ENCODE measurements at regions not wholly inside any gene's neighbourhood (a gene's known extent, or its start where the extent isn't known, plus 50 kb on each side); places are given as distances from the start of the nearest gene placed in this dataset.

- ATAC-seq (no peak), DNase-seq (ENCODE audit: low read depth, low spot score) (no peak)
- in situ Hi-C loops (cut with HindIII; ENCODE audit: low pct_unique_long_range_greater_than_20kb, low sequenced_read_pairs) = no loop called here
- Histone ChIP-seq H3K36me3 (ENCODE audit: control insufficient read depth, insufficient read depth, low read length) (no peaks in the 10 kb centered on the region), H3K27ac (ENCODE audit: low read length) (no peak overlapping the region), H3K4me3 (ENCODE audit: low read depth in 2 of 2, low read length in 2 of 2) (no peak overlapping the region), H3K4me1 (ENCODE audit: control insufficient read depth, insufficient read depth, low read length) (no peaks in the 10 kb centered on the region), H3K9me3 (ENCODE audit: control insufficient read depth, insufficient read depth, low read depth, low read length) (no peaks in the 10 kb centered on the region), H3K27me3 (ENCODE audit: control insufficient read depth, insufficient read depth, low read length) (no peaks in the 10 kb centered on the region)
- no TSS peak for BruUV-seq (replicated peaks)
- TF ChIP-seq REST (IDR thresholded peaks at IDR 0.05; ENCODE audit: insufficient read depth in 1 of 2, low read depth in 2 of 2, low read length in 1 of 2) = no peak
- no peak for TF ChIP-seq POLR2AphosphoS5 (IDR thresholded peaks at IDR 0.05; ENCODE audit: low read depth, low read length)
- no peak for TF ChIP-seq CTCF (IDR thresholded peaks at IDR 0.05)
- TF ChIP-seq TCF7L2 (IDR thresholded peaks at IDR 0.05; ENCODE audit: low read depth, low read length) = no peak
- TF ChIP-seq SIN3A (IDR thresholded peaks at IDR 0.05; ENCODE audit: borderline replicate concordance, insufficient read depth, low read depth, low read length) = no peak
- ChIA-PET CTCF (no interaction called here), POLR2A (no interaction called here)
- intact Hi-C loops (cut with micrococcal nuclease; ENCODE audit: unreplicated experiment) = no loop called here
These were observed 244.3 kb upstream of the TSHZ2 start for GRCh38 chr20:52727740-52728456.

GRCh38 chr20:52724541-52724940 lies 247.6 kb upstream of the TSHZ2 start:
- Histone ChIP-seq H3K27ac (ENCODE audit: low read length) (no peak overlapping the region), H3K9me3 (ENCODE audit: control insufficient read depth, insufficient read depth, low read depth, low read length) (no peaks in the 10 kb centered on the region), H3K36me3 (ENCODE audit: control insufficient read depth, insufficient read depth, low read length) (no peaks in the 10 kb centered on the region), H3K27me3 (ENCODE audit: control insufficient read depth, insufficient read depth, low read length) (no peaks in the 10 kb centered on the region), H3K4me1 (ENCODE audit: control insufficient read depth, insufficient read depth, low read length) (no peaks in the 10 kb centered on the region), H3K4me3 (ENCODE audit: low read depth in 2 of 2, low read length in 2 of 2) (no peak overlapping the region)
- ATAC-seq = no peak
- in situ Hi-C loops (cut with HindIII; ENCODE audit: low pct_unique_long_range_greater_than_20kb, low sequenced_read_pairs) (no loop called here), intact Hi-C loops (cut with micrococcal nuclease; ENCODE audit: unreplicated experiment) (no loop called here)
- BruUV-seq (replicated peaks) = no TSS peak
- DNase-seq (ENCODE audit: low read depth, low spot score) = no peak
- ChIA-PET POLR2A (no interaction called here), CTCF (no interaction called here)
- no peak for TF ChIP-seq POLR2AphosphoS5 (IDR thresholded peaks at IDR 0.05; ENCODE audit: low read depth, low read length)
- TF ChIP-seq REST (IDR thresholded peaks at IDR 0.05; ENCODE audit: insufficient read depth in 1 of 2, low read depth in 2 of 2, low read length in 1 of 2) = no peak
- no peak for TF ChIP-seq CTCF (IDR thresholded peaks at IDR 0.05)
- TF ChIP-seq TCF7L2 (IDR thresholded peaks at IDR 0.05; ENCODE audit: low read depth, low read length) = no peak
- no peak for TF ChIP-seq SIN3A (IDR thresholded peaks at IDR 0.05; ENCODE audit: borderline replicate concordance, insufficient read depth, low read depth, low read length)
